Esophagus squamous epithelium (tissue), 4 donors: ENCODE measurements at regions not wholly inside any gene's neighbourhood (a gene's known extent, or its start where the extent isn't known, plus 50 kb on each side); places are given as distances from the start of the nearest gene placed in this dataset.

Source experiments
- CTCF ChIP-seq, 6 experiments: fragments of 450-650 bp in 4 of 6; fragments of 200-600 bp in 2 of 6; sonication (generic) in 2 of 6; IDR thresholded peaks; one replicate each; pipeline ENCODE4 v1.5.1; 2016 to 2019; ENCODE audit warnings: antibody characterized with exemption in 6 of 6, mild to moderate bottlenecking in 4 of 6, moderate library complexity in 4 of 6
- POLR2A ChIP-seq, 4 donors: fragments of 450-650 bp; IDR thresholded peaks; one replicate each; pipeline ENCODE4 v1.6.1; 2017; ENCODE audit warnings: antibody characterized with exemption in 4 of 4, mild to moderate bottlenecking in 4 of 4, moderate library complexity in 3 of 4

GRCh38 chr2:175690113-175690837 lies 311.8 kb downstream of the LNPK start:
- TF ChIP-seq CTCF (IDR thresholded peaks at IDR 0.05) (peak; percentile 35 to 73 (median 58)), POLR2A (IDR thresholded peaks at IDR 0.05) (no peak)
